Adrenal gland (tissue), 9 donors: ENCODE measurements at regions not wholly inside any gene's neighbourhood (a gene's known extent, or its start where the extent isn't known, plus 50 kb on each side); places are given as distances from the start of the nearest gene placed in this dataset.

Experiments used
- DNase-seq, 7 donors: peaks; one replicate each; pipeline ENCODE4 v3.0.0-alpha.2; 2019 to 2020
- H3K27ac ChIP-seq, 5 donors: fragments of 200-600 bp; sonication (generic) in 4 of 5; 1 replicate in 3 of 5; 2 replicates in 2 of 5; pipeline versions ENCODE4 v1.5.1 to v1.8.0; 2016 to 2020; ENCODE audit warnings: mild to moderate bottlenecking in 1 of 5
- H3K27me3 ChIP-seq: fragments of 200-600 bp; 2 replicates; pipeline ENCODE4 v1.8.0; 2021
- H3K36me3 ChIP-seq, 2 donors: fragments of 200-600 bp; replicated peaks in 1 of 2; 1 replicate in 1 of 2; 2 replicates in 1 of 2; pipeline versions ENCODE4 v1.5.1 to v1.8.0; 2018 to 2022
- H3K4me1 ChIP-seq, 2 donors: fragments of 200-600 bp; replicated peaks in 1 of 2; 1 replicate in 1 of 2; 2 replicates in 1 of 2; pipeline versions ENCODE4 v1.5.1 to v1.8.0; 2018 to 2021
- H3K4me3 ChIP-seq, 4 donors: fragments of 200-600 bp; sonication (generic) in 3 of 4; one replicate each; pipeline ENCODE4 v1.5.1; 2016 to 2018
- H3K9me3 ChIP-seq, 3 donors: fragments of 200-600 bp; sonication (generic) in 1 of 3; replicated peaks in 1 of 3; 1 replicate in 2 of 3; 2 replicates in 1 of 3; pipeline versions ENCODE4 v1.5.1 to v1.8.0; 2016 to 2021
- CTCF ChIP-seq, 6 experiments: fragments of 450-650 bp in 4 of 6; fragments of 200-600 bp in 2 of 6; sonication (generic) in 1 of 6; IDR thresholded peaks; 1 replicate in 5 of 6; 2 replicates in 1 of 6; pipeline versions ENCODE4 v1.5.1 to v1.8.0; 2016 to 2021; ENCODE audit warnings: antibody characterized with exemption in 6 of 6, mild to moderate bottlenecking in 2 of 6, moderate library complexity in 1 of 6
- POLR2A ChIP-seq, 2 donors: fragments of 450-650 bp; IDR thresholded peaks; one replicate each; pipeline ENCODE4 v1.6.1; 2017; ENCODE audit warnings: antibody characterized with exemption in 2 of 2, mild to moderate bottlenecking in 2 of 2, moderate library complexity in 1 of 2
- WGBS, 4 donors: extraction: QIAGEN DNeasy Blood & Tissue Kit in 2 of 4; methylation state at CpG; one replicate each; pipeline versions ENCODE4 v1.1.5 to v1.1.7; 2013 to 2017; 5-methylcytosine and 5-hydroxymethylcytosine counted together
- intact Hi-C, 2 donors: fragments of 100-400 bp; cut with DNase I; formaldehyde crosslinking; loops; one replicate each; pipeline versions ENCODE4 v1.14.1 to v1.15.0; 2022 to 2023
- small RNA-seq, 2 donors: library from RNA; depleted of rRNA; stranded (forward); fragments of <200 nt; gene quantifications; one replicate each; pipeline ENCODE3, GENCODE V24; 2016
- donor health status: healthy with polysubstance abuse.
- donor health status: Bipolar disorder and iron deficiency.
- donor health status: DM: yes; HTN: yes; CAD: no.
- donor health status: DM: no; HTN: no; CAD: no.
- donor health status: DM: no; HTN: no; CAD: no.

GRCh38 chr1:93028542-93028941 is 50.5 kb upstream of the MTF2 start:
- 38 to 48% (median 42%) methylated on average over 4 of the region's 4 CpGs for WGBS, 4 donors
- Histone ChIP-seq H3K4me1 (no peaks in the 10 kb centered on the region), H3K4me3 (no peak overlapping the region), H3K36me3 (no peaks in the 10 kb centered on the region), H3K27ac (no peak overlapping the region), H3K27me3 (no peaks in the 10 kb centered on the region), H3K9me3 (no peaks in the 10 kb centered on the region)
- intact Hi-C loops = no loop called here
- TF ChIP-seq CTCF (IDR thresholded peaks at IDR 0.05) = no peak
- no peak for TF ChIP-seq POLR2A (IDR thresholded peaks at IDR 0.05)
- no peak for DNase-seq

Small RNAs in the stretch of these regions (small RNA-seq; reads per million reads assigned to genes)
- gene RF00019 (0 reads per million in 2 donors), gene RN7SKP123 (0 reads per million in 2 donors)
